ENCODE measurements at regions not wholly inside any gene's neighbourhood (a gene's known extent, or its start where the extent isn't known, plus 50 kb on each side); places are given as distances from the start of the nearest gene placed in this dataset.

DNA sequence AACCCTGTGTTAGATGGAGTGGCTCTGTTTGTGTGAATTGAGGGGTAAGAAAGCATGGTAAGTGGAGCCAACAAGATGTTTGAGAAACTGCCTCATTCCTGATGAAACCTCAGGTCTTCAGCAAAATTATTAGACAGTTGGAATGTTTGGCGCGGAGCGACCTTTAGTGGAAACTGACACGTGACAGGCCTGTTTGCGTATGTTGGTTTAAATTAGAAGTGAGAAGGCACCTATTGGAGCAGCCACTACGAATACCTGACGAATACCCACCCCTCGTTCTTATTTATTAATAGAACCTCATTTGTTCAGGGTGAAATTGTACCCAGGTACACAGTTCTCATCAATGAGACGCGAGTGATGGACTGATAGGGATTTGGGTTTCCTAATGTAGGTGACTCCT, 63.2 kb upstream of the MIR17HG start:
- H3K4me2 ChIP-seq = no peak overlapping the region
- no TSS peak for BruUV-seq (replicated peaks)
- CTCF ChIA-PET = no interaction called here
- H3K79me2 ChIP-seq (ENCODE audit: low read depth) = no peaks in the 10 kb centered on the region
- no peak overlapping the region for H3K4me3 ChIP-seq
- intact Hi-C loops (cut with micrococcal nuclease; ENCODE audit: unreplicated experiment) = no loop called here
- H3K9me2 ChIP-seq (ENCODE audit: insufficient read depth) = no peaks in the 10 kb centered on the region
- H2AFZ ChIP-seq = no peak overlapping the region
- no peaks in the 10 kb centered on the region for H3K9me3 ChIP-seq (ENCODE audit: insufficient read depth, low read depth)
- H3K27me3 ChIP-seq (ENCODE audit: insufficient read depth, low read depth) = no peaks in the 10 kb centered on the region
- no peak for TF ChIP-seq EZH2 (IDR thresholded peaks at IDR 0.05; ENCODE audit: low read depth)
- TF ChIP-seq, protein P1, sequence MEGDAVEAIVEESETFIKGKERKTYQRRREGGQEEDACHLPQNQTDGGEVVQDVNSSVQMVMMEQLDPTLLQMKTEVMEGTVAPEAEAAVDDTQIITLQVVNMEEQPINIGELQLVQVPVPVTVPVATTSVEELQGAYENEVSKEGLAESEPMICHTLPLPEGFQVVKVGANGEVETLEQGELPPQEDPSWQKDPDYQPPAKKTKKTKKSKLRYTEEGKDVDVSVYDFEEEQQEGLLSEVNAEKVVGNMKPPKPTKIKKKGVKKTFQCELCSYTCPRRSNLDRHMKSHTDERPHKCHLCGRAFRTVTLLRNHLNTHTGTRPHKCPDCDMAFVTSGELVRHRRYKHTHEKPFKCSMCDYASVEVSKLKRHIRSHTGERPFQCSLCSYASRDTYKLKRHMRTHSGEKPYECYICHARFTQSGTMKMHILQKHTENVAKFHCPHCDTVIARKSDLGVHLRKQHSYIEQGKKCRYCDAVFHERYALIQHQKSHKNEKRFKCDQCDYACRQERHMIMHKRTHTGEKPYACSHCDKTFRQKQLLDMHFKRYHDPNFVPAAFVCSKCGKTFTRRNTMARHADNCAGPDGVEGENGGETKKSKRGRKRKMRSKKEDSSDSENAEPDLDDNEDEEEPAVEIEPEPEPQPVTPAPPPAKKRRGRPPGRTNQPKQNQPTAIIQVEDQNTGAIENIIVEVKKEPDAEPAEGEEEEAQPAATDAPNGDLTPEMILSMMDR (conservative IDR thresholded peaks at IDR 0.05) = no peak
- no peaks in the 10 kb centered on the region for H3F3A ChIP-seq (ENCODE audit: insufficient read depth, low read depth)
- no peaks in the 10 kb centered on the region for H3K36me3 ChIP-seq (ENCODE audit: low read depth)
- H3K4me1 ChIP-seq (replicated peaks; ENCODE audit: insufficient read depth) = no peaks in the 10 kb centered on the region
- no peaks in the 10 kb centered on the region for H4K20me1 ChIP-seq (ENCODE audit: insufficient read depth)
- H3K27ac ChIP-seq = no peak overlapping the region
- no peak for DNase-seq
- POLR2A ChIA-PET (ENCODE audit: unreplicated experiment) = no interaction called here

GRCh38 chr13:91286317-91286716, 61.2 kb upstream of the MIR17HG start:
- no peaks in the 10 kb centered on the region for H4K20me1 ChIP-seq (ENCODE audit: insufficient read depth)
- no peaks in the 10 kb centered on the region for H3K4me1 ChIP-seq (replicated peaks; ENCODE audit: insufficient read depth)
- POLR2A ChIA-PET (ENCODE audit: unreplicated experiment) = no interaction called here
- TF ChIP-seq EZH2 (IDR thresholded peaks at IDR 0.05; ENCODE audit: low read depth) = no peak
- TF ChIP-seq, protein P1 (conservative IDR thresholded peaks at IDR 0.05) = no peak
- H3F3A ChIP-seq (ENCODE audit: insufficient read depth, low read depth) = no peaks in the 10 kb centered on the region
- H3K36me3 ChIP-seq (ENCODE audit: low read depth) = no peaks in the 10 kb centered on the region
- intact Hi-C loops (cut with micrococcal nuclease; ENCODE audit: unreplicated experiment) = no loop called here
- no TSS peak for BruUV-seq (replicated peaks)
- H3K9me3 ChIP-seq (ENCODE audit: insufficient read depth, low read depth) = no peaks in the 10 kb centered on the region
- CTCF ChIA-PET = no interaction called here
- no peak overlapping the region for H3K27ac ChIP-seq
- no peak overlapping the region for H3K4me3 ChIP-seq
- no peaks in the 10 kb centered on the region for H3K79me2 ChIP-seq (ENCODE audit: low read depth)
- no peaks in the 10 kb centered on the region for H3K9me2 ChIP-seq (ENCODE audit: insufficient read depth)
- H3K27me3 ChIP-seq (ENCODE audit: insufficient read depth, low read depth) = no peaks in the 10 kb centered on the region
- no peak overlapping the region for H2AFZ ChIP-seq
- no peak for DNase-seq
- no peak overlapping the region for H3K4me2 ChIP-seq

GRCh38 chr13:91291078-91291477, 56.4 kb upstream of the MIR17HG start:
- H3K9me2 ChIP-seq (ENCODE audit: insufficient read depth) = no peaks in the 10 kb centered on the region
- no peaks in the 10 kb centered on the region for H4K20me1 ChIP-seq (ENCODE audit: insufficient read depth)
- no peak for DNase-seq
- no peaks in the 10 kb centered on the region for H3K4me1 ChIP-seq (replicated peaks; ENCODE audit: insufficient read depth)
- no peak overlapping the region for H3K4me2 ChIP-seq
- no TSS peak for BruUV-seq (replicated peaks)
- H3K4me3 ChIP-seq = no peak overlapping the region
- H3K9me3 ChIP-seq (ENCODE audit: insufficient read depth, low read depth) = no peaks in the 10 kb centered on the region
- no peaks in the 10 kb centered on the region for H3K27me3 ChIP-seq (ENCODE audit: insufficient read depth, low read depth)
- ChIA-PET POLR2A (ENCODE audit: unreplicated experiment) (interaction anchor here (0.6 kb wide), 1 partner anchor 18 kb away, joined by 4 read pairs; no protein-coding TSS in a partner anchor), CTCF (no interaction called here)
- no peaks in the 10 kb centered on the region for H3F3A ChIP-seq (ENCODE audit: insufficient read depth, low read depth)
- H3K79me2 ChIP-seq (ENCODE audit: low read depth) = no peaks in the 10 kb centered on the region
- intact Hi-C loops (cut with micrococcal nuclease; ENCODE audit: unreplicated experiment) = no loop called here
- H3K36me3 ChIP-seq (ENCODE audit: low read depth) = no peaks in the 10 kb centered on the region
- no peak overlapping the region for H2AFZ ChIP-seq
- no peak overlapping the region for H3K27ac ChIP-seq
- TF ChIP-seq EZH2 (IDR thresholded peaks at IDR 0.05; ENCODE audit: low read depth) = no peak
- TF ChIP-seq, protein P1 (conservative IDR thresholded peaks at IDR 0.05) = no peak
